ENCODE measurements at regions not wholly inside any gene's neighbourhood (a gene's known extent, or its start where the extent isn't known, plus 50 kb on each side); places are given as distances from the start of the nearest gene placed in this dataset.

- Histone ChIP-seq H4K20me1 (ENCODE audit: low read depth, low read length) (no peaks in the 10 kb centered on the region), H3K9me2 (replicated peaks; ENCODE audit: insufficient read depth, low read length) (no peaks in the 10 kb centered on the region), H2AFZ (ENCODE audit: low read depth, low read length, severe bottlenecking) (no peak overlapping the region), H3K27me3 (ENCODE audit: low read length) (no peaks in the 10 kb centered on the region), H3K4me3 (ENCODE audit: insufficient read depth, low read length, poor library complexity, severe bottlenecking) (no peak overlapping the region), H3F3A (ENCODE audit: insufficient read depth) (no peaks in the 10 kb centered on the region), H3K4me2 (ENCODE audit: low read depth, low read length, poor library complexity, severe bottlenecking) (no peak overlapping the region), H3K36me3 (ENCODE audit: low read length) (no peaks in the 10 kb centered on the region), H3K79me2 (ENCODE audit: insufficient read depth, low read length) (no peaks in the 10 kb centered on the region), H3K27ac (ENCODE audit: low read depth, low read length) (no peak overlapping the region), H3K9me3 (ENCODE audit: insufficient read depth, low read length) (no peaks in the 10 kb centered on the region), H3K9ac (ENCODE audit: low read length) (no peak overlapping the region)
- TF ChIP-seq EZH2phosphoT487 (conservative IDR thresholded peaks at IDR 0.05; ENCODE audit: low read length) = no peak
- TF ChIP-seq, protein P1, sequence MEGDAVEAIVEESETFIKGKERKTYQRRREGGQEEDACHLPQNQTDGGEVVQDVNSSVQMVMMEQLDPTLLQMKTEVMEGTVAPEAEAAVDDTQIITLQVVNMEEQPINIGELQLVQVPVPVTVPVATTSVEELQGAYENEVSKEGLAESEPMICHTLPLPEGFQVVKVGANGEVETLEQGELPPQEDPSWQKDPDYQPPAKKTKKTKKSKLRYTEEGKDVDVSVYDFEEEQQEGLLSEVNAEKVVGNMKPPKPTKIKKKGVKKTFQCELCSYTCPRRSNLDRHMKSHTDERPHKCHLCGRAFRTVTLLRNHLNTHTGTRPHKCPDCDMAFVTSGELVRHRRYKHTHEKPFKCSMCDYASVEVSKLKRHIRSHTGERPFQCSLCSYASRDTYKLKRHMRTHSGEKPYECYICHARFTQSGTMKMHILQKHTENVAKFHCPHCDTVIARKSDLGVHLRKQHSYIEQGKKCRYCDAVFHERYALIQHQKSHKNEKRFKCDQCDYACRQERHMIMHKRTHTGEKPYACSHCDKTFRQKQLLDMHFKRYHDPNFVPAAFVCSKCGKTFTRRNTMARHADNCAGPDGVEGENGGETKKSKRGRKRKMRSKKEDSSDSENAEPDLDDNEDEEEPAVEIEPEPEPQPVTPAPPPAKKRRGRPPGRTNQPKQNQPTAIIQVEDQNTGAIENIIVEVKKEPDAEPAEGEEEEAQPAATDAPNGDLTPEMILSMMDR (IDR thresholded peaks at IDR 0.05; ENCODE audit: insufficient read depth, low read length, poor library complexity, severe bottlenecking) = peak; percentile 25
These were observed 120.2 kb upstream of the TMEM229A start for GRCh38 chr7:124152859-124153692.

- Histone ChIP-seq H3K9me3 (ENCODE audit: insufficient read depth, low read length) (no peaks in the 10 kb centered on the region), H2AFZ (ENCODE audit: low read depth, low read length, severe bottlenecking) (no peak overlapping the region), H3K9me2 (replicated peaks; ENCODE audit: insufficient read depth, low read length) (no peaks in the 10 kb centered on the region), H3K79me2 (ENCODE audit: insufficient read depth, low read length) (no peaks in the 10 kb centered on the region), H3K4me2 (ENCODE audit: low read depth, low read length, poor library complexity, severe bottlenecking) (no peak overlapping the region), H3K27ac (ENCODE audit: low read depth, low read length) (no peak overlapping the region), H3K27me3 (ENCODE audit: low read length) (no peaks in the 10 kb centered on the region), H3K36me3 (ENCODE audit: low read length) (no peaks in the 10 kb centered on the region), H3F3A (ENCODE audit: insufficient read depth) (no peaks in the 10 kb centered on the region), H3K9ac (ENCODE audit: low read length) (no peak overlapping the region), H4K20me1 (ENCODE audit: low read depth, low read length) (no peaks in the 10 kb centered on the region), H3K4me3 (ENCODE audit: insufficient read depth, low read length, poor library complexity, severe bottlenecking) (no peak overlapping the region)
- no peak for TF ChIP-seq EZH2phosphoT487 (conservative IDR thresholded peaks at IDR 0.05; ENCODE audit: low read length)
- TF ChIP-seq, protein P1 (IDR thresholded peaks at IDR 0.05; ENCODE audit: insufficient read depth, low read length, poor library complexity, severe bottlenecking) = no peak
These were observed 104.8 kb upstream of the TMEM229A start for GRCh38 chr7:124137664-124138063.

- Histone ChIP-seq H3K9me2 (replicated peaks; ENCODE audit: insufficient read depth, low read length) (no peaks in the 10 kb centered on the region), H3K27me3 (ENCODE audit: low read length) (no peaks in the 10 kb centered on the region), H4K20me1 (ENCODE audit: low read depth, low read length) (no peaks in the 10 kb centered on the region), H3K36me3 (ENCODE audit: low read length) (no peaks in the 10 kb centered on the region), H3F3A (ENCODE audit: insufficient read depth) (no peaks in the 10 kb centered on the region), H3K79me2 (ENCODE audit: insufficient read depth, low read length) (no peaks in the 10 kb centered on the region), H3K27ac (ENCODE audit: low read depth, low read length) (no peak overlapping the region), H3K4me3 (ENCODE audit: insufficient read depth, low read length, poor library complexity, severe bottlenecking) (no peak overlapping the region), H3K9ac (ENCODE audit: low read length) (no peak overlapping the region), H3K4me2 (ENCODE audit: low read depth, low read length, poor library complexity, severe bottlenecking) (no peak overlapping the region), H2AFZ (ENCODE audit: low read depth, low read length, severe bottlenecking) (no peak overlapping the region), H3K9me3 (ENCODE audit: insufficient read depth, low read length) (no peaks in the 10 kb centered on the region)
- TF ChIP-seq EZH2phosphoT487 (conservative IDR thresholded peaks at IDR 0.05; ENCODE audit: low read length) = no peak
- TF ChIP-seq, protein P1 (IDR thresholded peaks at IDR 0.05; ENCODE audit: insufficient read depth, low read length, poor library complexity, severe bottlenecking) = no peak
These were observed 91.3 kb upstream of the TMEM229A start for GRCh38 chr7:124124201-124124600.

Data from SU-DHL-6 (cell line).